HG03457 (cell line): ENCODE measurements at regions not wholly inside any gene's neighbourhood (a gene's known extent, or its start where the extent isn't known, plus 50 kb on each side); places are given as distances from the start of the nearest gene placed in this dataset.

Experiments
- ATAC-seq: cut with Tn5 transposase; IDR thresholded peaks from one replicate; pipeline ENCODE4 v1.9.1; 2021; ENCODE audit warnings: moderate number of reproducible peaks; ENCODE audit not compliant: unreplicated experiment

DNA sequence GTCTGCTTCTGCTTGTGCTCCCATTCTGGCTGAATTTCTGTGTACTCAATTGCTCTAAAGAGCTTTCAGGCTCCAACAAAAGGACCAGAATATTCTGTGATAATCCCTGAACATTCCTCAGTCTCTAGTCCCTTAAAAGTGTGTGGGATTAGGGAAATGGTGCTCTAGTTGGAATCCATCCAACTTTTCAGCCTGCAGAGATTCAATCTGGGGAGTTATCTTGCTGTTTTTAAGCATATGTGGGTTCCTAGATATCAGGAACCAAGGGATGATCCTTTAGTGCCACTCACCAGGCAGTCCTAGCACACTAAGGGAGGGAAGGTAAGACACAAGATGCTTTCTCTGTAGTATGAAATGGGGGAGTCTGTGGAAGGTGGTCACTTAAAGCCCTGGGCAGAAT is 140.3 kb upstream of the SLC1A4 start:
- ATAC-seq = no peak

DNA sequence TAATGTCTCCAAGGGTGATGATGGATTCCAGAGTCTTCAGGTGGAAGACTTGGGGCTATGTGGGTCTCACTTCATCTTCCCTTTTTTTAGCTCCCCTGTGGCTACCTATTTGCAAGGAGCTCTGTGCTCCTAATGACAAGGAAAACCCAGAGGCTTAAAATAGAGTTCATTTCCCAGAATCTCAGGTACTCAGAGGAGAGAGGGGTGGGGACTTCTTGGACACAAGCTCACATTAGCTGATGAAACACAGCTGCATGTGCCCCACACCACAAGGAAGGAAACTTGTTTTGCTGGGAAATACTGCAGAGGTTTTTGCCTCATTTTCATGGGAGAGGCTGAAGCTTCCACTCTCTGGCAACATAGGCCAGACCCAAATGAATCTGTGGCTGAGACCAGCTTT is 138.6 kb upstream of the SLC1A4 start:
- no peak for ATAC-seq

DNA sequence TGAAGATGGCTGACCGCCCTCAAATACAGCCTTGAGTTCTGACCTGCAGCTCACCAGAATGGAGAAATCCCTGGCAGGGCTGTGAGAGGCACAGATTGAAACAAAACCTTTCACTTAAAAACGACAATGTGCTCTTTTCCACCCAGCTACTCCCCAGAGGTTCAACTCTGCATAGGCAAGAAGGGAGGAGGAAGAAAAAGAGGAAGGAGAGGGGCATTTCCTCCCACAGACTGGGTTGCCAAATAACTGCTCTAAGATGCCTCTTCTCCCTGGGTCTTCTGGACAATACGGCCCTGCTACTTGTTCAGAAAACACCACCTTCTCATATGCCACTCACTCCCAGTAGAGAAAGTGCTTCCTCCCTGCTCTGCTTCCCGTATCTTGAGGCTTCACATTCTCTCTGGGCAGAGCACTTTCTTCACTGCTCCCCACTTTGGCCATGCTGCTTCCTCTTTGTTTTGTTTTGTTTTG is 136.4 kb upstream of the SLC1A4 start:
- no peak for ATAC-seq

DNA sequence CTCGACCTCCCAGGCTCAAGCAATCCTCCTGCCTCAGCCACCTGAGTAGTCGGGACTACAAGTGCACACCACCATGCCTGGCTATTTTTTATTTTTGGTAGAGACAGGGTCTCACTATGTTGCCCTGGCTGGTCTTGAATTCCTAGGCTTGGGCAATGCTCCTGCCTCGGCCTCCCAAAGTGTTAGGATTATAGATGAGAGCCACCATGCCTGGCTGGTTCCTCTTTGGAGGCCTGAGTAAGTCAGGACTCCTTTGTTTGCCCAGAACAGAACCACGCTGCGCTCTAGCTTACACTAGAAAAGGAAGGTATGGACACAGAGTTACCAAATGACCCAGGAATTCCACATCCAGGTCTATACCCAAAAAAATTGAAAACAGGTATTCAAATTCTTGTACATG is 135.9 kb upstream of the SLC1A4 start:
- ATAC-seq = no peak

DNA sequence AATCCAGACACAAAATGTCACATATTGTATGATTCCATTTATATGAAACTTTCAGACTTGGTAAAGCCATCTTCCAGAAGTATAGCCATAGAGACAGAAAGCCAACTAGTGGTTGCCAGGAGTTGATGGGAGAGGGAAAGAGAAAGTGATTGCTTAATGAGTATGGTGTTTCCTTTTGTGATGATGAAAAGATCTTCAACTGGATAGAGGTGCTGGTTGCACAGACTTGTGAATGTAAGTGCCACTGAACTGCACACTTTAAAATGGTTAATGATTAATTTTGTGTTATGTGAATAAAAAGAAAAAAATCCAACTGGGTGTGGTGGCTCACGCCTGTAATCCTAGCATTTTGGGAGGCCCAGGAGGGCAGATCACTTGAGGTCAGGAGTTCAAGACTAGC is 135.3 kb upstream of the SLC1A4 start:
- no peak for ATAC-seq

DNA sequence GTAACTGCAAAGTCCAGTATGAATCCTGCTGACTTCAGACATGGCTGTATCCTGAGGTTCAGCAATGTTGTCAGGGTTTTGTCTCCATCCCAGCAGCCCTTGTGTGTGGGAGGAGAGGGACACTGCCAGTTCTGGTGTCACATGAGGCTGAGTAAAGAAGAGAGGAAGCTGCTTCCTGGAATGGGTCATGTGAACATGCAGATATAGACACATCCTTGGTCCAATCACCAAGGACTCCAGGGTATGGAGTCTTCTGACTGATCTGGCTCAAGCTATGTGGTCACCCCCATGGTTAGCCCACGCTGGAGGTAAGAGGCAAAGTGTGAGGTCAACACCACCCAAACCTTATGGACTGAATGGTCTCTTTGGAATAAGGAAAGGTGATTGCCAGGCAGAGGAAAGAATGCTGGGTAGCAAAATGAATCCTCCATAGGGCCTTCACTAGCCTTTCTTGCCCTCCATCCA is 134.4 kb upstream of the SLC1A4 start:
- ATAC-seq = no peak

DNA sequence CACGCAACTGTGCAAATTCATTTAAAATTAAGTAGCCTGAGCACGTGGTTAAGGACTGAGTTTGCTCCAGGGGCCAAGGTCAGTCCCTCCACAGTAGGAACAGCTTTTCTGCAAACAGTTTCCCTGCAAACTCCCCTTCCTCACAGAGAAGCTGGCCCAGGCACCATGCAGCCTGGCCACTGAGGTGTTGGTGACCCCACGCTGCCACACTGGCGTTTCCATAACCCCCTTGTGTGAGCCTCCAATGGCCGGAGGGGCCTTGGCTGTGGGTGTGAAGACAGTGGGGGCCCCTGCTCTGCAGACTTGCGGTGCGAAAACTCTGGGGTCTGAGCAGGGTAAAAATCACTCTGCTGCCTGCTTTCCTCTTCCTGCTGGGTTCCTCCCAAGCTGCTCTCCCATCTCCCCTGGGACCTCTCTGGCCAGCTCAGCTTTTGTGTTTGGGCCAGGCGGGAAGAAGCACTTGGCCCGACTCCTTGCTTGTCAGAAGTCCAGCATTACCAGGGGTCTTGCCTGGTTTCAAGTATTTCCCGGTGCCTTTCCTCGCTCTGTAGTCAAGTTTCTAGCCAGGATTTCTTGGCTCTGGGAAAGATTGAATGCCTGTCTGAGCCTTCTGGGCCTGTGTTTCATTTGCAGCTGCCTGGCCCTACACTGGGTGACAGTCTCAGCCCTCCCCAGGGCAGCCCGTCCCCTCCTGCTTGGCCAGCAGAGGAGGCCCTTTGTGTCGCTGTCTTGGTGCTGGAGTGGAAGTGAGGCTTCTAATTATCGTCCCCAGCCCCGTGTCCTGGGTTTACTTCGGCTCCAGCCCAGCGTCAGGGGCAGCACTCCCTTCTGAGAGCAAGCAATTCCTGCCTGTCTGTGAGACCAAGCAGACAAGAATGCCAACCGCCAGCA is 131.4 kb upstream of the SLC1A4 start:
- ATAC-seq = no peak

DNA sequence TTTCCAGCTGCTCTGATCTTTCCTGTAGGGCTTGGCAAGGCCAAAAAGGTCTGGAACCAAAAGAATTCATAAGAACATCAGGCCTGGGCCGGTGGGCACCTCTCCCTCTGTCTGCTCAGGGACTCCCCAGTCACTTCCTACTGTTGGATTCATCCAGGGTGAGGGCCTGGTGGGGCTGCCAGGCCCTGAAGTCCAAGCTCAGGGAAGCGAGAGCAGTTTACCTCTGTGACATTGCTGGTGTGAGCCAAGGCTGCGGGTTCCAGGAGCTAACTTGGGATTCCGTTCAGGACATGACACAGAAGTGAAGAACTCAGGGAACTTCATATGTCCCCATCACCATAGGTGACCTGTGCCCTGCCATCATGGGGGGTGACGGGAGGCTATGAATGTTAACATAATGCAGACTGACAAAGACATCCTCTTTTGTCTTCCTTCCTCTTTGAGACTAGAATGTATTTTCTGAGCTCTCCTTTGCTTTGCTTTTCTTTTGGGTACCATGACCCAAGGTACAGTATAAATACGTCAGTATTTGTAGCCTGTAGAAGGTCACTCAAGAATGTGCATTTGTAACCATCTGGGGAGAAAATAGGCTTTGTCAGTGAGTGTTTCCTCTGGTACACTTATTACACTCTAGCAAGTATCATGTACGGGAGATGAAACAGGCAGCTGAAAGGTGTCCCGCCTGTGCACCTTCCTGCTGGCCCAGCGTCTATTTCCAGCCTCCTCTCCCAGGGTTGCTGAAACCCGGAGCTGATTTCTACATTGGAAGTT is 130.5 kb upstream of the SLC1A4 start:
- ATAC-seq = no peak

DNA sequence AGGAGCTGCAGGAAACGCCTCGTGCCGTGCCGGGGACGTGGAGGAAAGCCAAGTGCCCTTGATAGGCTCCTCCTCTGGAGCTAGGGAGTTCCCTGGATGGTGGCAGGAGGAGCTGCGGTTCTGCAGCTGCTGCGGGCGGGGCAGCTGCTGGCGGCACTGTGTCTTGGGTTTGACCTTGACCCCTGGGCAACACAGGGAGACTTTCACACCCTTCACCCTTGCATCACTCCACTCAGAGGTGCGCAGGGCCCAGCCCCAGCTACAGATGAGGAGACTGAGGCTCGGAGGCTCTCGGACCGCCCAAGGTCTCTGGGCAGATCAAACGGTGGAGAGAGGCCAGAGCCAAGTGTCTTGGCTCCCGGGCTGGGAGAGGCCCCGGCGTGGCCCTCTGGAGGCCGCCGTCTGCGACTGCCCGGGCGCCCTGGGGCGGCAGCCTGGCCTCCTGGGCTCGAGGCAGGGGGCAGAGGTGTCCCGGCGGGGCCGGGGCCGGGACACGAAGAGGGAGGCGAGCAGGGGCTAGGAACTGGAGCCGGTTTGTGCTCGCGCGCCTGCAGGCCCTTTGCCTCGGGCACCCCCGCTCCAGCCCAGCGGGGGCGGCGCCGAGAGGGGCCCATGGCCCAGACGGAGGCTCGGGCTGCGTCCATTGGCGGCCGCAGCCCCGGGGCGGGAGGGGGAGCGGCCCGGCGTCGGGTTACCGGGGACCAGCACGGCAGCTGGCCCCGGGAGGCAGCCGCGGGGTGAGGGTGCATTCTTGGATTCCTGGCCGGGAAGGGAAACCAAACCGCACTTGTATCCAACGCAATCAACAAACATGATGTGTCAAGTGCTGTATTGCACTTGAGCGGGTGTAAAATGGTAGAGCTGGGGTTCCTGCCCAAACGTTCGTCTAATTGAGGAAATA is 129.6 kb upstream of the SLC1A4 start:
- no peak for ATAC-seq

DNA sequence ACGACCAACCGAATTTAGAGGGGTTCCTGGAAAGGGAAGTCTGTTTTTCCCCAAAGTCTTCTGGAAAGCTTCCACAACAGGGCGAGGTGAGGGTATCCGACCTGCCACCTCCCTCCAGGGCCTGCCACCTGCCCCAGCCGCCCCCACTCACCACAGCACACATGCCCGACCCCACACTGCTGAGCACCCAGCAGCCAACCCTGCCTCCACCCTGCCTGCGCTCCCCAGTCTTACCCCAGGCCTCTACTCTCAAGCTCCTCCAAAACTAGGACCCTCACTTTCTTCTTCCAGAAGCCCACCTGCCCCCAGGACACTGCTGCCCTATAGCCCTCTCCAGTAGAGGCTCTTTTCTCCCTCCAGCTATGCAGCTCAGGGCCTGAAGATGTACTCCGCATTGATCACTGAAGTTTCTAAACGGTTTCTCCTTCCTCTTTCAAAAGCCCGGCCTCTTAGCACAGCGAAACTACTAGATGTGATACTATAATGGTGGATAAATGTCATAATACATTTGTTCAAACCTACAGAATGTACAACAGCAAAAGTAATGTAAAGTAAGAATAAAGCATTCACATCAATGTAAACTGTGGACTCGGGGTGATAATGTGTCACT is 128.8 kb upstream of the SLC1A4 start:
- ATAC-seq = no peak

DNA sequence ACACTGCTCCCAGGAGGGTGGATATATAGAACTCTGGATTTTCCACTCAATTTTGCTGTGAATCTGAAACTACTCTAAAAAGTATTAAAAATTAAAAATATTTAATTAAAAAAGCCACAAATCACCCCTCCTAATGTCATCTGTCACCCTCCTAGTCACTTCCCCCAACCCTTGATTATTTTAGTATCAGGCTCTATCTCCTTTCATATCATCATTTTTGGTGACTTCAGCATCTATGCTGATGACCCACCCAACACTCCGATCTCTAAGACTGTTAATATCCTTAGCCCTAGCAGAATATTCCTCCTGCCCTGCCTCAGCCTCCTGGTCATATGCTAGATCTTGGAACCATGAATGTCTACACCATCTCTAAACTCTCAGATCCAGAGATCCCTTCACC is 128.3 kb upstream of the SLC1A4 start:
- no peak for ATAC-seq

DNA sequence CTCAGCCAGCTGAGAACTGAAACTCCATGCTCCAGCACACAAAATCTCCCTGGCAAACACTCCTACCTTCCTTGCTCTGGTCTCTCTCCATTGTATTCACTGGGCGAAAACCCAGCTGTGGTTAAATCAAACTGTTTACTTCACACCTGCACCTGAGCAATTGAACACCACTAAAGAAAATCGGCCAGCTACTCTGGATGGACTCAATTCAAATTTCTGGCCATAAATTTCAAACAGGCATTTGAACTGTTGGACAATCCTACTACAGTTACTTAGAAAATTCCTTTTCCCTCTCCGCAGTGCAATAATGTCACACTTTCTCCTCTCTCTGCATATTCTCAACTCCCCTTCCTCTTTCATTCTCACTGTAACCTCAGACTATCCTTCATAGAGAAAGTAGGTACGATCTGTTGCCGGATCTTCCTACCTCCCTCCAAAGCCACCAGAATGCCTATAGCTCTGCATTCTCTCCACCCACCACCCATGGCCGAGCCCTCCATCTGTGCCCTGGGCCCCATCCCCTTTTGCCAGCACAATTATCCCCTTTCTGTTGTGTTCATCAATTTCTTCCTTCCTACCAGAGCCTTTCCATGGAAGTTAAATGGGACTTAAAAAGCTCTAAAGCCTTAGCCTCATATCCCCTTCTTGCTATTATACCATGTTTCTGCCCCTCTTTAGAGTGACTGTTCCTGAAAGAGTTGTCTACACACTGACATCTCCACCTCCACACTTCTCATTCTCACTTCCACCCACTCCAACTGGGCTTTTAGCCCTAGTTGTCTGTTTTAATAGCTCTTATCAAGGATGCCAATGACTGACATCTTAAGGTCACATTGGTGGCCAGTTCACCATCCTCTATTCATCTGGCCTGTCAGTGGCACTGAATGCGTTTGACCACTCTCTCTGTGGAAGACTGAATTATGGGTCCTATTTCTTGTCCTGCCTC is 127.5 kb upstream of the SLC1A4 start:
- no peak for ATAC-seq

DNA sequence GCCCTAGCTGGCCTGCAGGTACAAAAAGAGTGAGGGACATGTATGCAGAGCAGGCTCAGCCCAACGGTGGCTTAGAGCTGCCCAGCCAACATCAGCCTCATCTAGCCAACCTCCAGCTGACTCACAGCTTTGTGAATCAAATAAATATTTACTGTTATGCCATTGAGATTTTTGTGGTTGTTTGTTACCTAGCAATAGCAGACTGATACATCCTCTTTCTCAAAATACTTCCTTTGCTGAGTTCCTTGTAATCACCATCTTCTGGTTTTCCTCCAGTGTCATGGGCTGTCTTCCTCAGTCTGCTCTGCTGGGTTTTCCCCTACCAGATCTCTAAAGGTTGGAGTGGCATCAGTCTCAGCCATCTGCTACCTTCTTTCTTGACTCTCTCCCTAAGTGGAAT is 126.6 kb upstream of the SLC1A4 start:
- ATAC-seq = no peak

DNA sequence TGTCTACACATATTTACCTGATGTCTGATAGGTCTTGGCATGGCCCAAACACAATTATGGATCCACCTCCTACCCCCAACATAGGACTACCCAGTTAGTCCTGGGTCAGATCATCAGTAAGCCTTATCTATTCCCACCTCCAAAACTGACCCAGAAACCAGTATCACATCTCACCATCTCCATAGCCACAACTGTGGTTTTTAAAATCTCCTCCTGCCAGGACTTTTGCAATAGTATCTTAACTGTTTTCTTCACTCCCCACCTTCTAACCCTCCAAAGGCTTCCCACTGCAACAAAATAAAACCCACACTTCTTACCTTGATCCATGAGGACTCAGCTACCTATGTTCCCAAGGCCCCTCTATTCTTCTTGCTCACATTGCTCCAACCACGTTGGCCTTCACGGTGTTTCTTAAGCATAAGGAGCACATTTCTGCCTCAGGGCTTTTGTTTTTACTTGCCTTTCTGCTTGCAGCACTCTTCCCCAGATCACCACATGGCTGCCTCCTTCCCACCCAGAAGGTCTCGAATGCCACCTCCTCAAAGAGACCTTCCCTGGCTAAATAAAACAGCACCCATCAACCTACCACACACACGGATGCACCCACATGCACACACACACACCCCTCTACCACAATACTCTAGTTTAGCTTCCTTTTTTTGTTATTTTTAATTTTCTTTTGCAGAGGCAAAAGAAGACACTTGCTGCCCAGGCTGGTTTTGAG is 125.9 kb upstream of the SLC1A4 start:
- ATAC-seq = no peak

DNA sequence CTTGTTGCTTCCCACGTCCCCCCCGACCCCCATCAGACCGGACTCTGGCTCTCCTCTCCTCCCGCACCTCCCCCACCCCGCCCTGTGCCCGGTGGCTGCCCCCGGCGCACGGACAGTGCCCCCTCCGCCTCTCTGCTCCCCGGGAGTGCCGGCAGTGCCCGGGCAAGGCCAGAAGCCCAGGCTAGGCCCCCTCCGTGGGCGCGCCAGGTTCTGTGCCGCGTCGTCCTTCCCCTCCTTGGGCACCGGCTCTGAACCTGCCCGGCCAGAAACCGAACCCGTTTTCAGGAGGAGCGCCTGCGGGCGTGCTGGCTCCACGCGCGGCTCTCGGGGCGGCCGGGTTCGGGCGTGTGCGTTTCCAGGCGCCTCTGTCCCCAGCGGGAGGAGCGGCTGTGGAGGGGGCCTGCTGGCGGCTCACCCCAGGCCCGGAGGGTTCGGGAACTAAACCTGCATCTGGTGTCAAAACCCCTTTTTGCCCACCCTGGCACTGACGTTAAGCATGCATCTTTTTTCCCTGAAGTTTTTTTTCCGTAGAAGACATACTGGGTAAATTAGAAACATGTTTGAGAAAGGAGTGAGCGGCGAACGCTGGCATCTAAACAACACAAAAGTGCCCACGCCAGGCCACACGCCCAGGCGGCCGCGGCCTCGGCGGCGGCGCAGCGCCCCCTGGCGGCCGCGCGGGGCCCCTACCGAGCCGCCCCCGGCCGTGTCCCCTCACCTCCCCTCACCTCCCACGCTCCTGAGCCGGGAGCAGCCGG is 123.9 kb upstream of the SLC1A4 start:
- ATAC-seq = no peak

DNA sequence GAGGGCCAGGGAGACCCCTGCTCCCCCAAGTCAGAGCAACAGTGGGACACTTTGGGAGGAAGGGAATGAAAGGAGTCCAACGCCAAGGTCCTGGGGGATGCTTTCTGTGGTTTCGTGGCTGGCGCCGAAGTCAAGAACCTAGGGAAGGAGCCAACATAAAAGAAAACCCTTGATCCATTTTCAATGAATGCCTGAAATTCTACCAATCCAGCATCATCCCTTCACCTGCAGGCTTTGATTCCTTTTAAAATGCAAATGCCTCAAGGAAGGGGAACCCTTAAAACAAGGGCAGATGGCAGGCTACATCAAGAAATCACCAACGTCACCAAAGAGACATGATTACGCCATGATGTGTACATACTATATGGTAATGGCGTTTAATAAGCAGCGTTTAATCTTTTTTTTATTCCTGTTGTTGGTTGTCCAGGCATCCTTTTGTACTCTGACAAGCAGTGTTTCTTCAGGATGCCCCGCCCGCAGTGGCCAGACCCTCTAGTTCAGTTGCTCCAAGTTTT is 123.3 kb upstream of the SLC1A4 start:
- no peak for ATAC-seq

DNA sequence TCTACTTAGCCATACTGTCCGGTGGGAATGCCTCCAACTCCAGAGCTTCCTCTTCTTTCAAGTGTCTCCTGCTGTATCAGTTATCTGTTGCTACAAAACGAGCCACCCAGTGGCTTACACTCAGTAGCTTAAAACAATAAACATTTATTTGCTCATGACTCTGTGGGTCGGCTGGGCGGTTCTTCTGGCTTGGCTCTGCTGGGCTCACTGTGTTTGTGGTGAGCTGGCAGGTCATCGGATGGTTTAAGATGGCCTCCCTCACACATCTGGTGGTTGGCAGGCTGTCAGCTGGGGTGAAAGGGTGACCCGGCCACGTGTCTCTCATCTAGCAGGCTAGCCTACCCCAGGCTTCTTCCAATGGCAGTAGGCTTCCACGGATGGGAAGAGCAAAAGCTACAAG is 122.4 kb upstream of the SLC1A4 start:
- ATAC-seq = no peak
